ENCODE measurements at regions not wholly inside any gene's neighbourhood (a gene's known extent, or its start where the extent isn't known, plus 50 kb on each side); places are given as distances from the start of the nearest gene placed in this dataset.
"Not testable (repeated sequence)": the region's sequence is repeated elsewhere in the genome, so short reads cannot be mapped to it uniquely, and the experiment has no call there.

DNA sequence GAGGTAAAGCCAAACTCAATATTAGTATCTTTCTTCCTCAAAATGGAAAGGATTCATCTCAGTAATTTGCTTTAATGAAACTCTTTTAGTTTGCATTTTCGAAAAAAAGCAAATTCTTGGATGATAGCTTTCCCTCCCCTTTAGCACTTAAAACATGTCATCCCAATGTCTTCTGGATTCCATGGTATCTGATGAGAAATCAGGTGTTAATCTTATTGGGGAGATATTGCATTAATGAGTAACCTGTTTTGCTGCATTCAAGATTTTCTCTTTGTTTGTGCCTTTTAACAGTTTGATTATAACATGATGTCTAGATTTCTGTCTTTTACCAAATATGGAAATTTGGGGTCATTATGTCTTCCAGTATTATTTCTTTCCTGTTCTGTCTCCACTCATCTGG is 405.1 kb upstream of the FOXG1 start:
- no peak for TF ChIP-seq CTCF (conservative IDR thresholded peaks at IDR 0.05; ENCODE audit: low read length)
- DNase-seq (ENCODE audit: low read depth), result no peak
- no peak overlapping the region for H3K4me3 ChIP-seq (ENCODE audit: low read length)

- DNase-seq (ENCODE audit: low read depth), result no peak
- H3K4me3 ChIP-seq (ENCODE audit: low read length), result no peak overlapping the region
- TF ChIP-seq CTCF (conservative IDR thresholded peaks at IDR 0.05; ENCODE audit: low read length), result no peak
Measured at GRCh38 chr14:28365510-28365909, 401.1 kb upstream of the FOXG1 start.

- no peak for DNase-seq (ENCODE audit: low read depth)
- TF ChIP-seq CTCF (conservative IDR thresholded peaks at IDR 0.05; ENCODE audit: low read length), result no peak
- no peak overlapping the region for H3K4me3 ChIP-seq (ENCODE audit: low read length)
Measured at GRCh38 chr14:28373721-28374120, 392.9 kb upstream of the FOXG1 start.

GRCh38 chr14:28375295-28375694 is 391.3 kb upstream of the FOXG1 start:
- H3K4me3 ChIP-seq (ENCODE audit: low read length), result no peak overlapping the region
- TF ChIP-seq CTCF (conservative IDR thresholded peaks at IDR 0.05; ENCODE audit: low read length), result no peak
- DNase-seq (ENCODE audit: low read depth), result no peak

DNA sequence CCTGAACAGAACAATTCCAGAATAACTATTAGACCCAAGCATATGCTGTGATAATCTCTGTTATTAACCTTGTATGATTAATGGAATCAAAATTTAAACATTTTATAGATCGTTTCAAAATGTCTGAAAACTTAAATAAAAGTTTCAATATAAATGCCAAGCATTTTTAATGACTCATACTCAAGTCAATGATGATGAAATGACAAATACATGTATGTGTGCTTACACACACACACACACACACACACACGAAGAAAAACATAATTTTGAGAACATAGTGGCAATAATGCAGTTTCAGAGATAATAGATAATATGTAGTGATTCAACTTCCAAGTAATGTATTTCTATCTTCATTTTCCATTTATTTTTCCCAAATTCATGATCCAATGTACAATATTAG is 384.9 kb upstream of the FOXG1 start:
- H3K4me3 ChIP-seq (ENCODE audit: low read length), result no peak overlapping the region
- DNase-seq (ENCODE audit: low read depth), result no peak
- TF ChIP-seq CTCF (conservative IDR thresholded peaks at IDR 0.05; ENCODE audit: low read length), result no peak

GRCh38 chr14:28382444-28383190 is 384.0 kb upstream of the FOXG1 start:
- no peak for DNase-seq (ENCODE audit: low read depth)
- no peak overlapping the region for H3K4me3 ChIP-seq (ENCODE audit: low read length)
- no peak for TF ChIP-seq CTCF (conservative IDR thresholded peaks at IDR 0.05; ENCODE audit: low read length)

GRCh38 chr14:28398506-28398905 is 368.1 kb upstream of the FOXG1 start:
- DNase-seq (ENCODE audit: low read depth), result no peak
- H3K4me3 ChIP-seq (ENCODE audit: low read length), result no peak overlapping the region
- TF ChIP-seq CTCF (conservative IDR thresholded peaks at IDR 0.05; ENCODE audit: low read length), result no peak

GRCh38 chr14:28401705-28402104 is 364.9 kb upstream of the FOXG1 start:
- not testable (repeated sequence) for H3K4me3 ChIP-seq (ENCODE audit: low read length); DNase-seq (ENCODE audit: low read depth)

Measured in AG10803 (cell line).